GM23338 (cell line): ENCODE measurements at regions not wholly inside any gene's neighbourhood (a gene's known extent, or its start where the extent isn't known, plus 50 kb on each side); places are given as distances from the start of the nearest gene placed in this dataset.

Source experiments
- ATAC-seq: fragments of 200-7000 bp; cut with Tn5 transposase; 3 replicates; pipeline ENCODE4 v1.9.1; 2020
- DNase-seq: peaks from one replicate; pipeline ENCODE4 v3.0.0-alpha.2; 2015; ENCODE audit warnings: low spot score
- H2AFZ ChIP-seq: fragments of 200-600 bp; sonication (generic); 2 replicates; pipeline ENCODE4 v1.8.0; 2016; ENCODE audit warnings: antibody characterized with exemption, mild to moderate bottlenecking, moderate library complexity
- H3F3A ChIP-seq: fragments of 200-600 bp; sonication (generic); replicated peaks from 2 replicates; pipeline ENCODE4 v1.8.0; 2017; ENCODE audit warnings: antibody characterized with exemption, mixed run types, low read depth
- H3K27ac ChIP-seq: fragments of 200-600 bp; sonication (generic); 2 replicates; pipeline ENCODE4 v1.6.1; 2016; ENCODE audit warnings: low read depth
- H3K27me3 ChIP-seq: fragments of 200-600 bp; sonication (generic); 2 replicates; pipeline ENCODE4 v1.8.0; 2016; ENCODE audit warnings: mild to moderate bottlenecking, mixed run types, moderate library complexity; ENCODE audit not compliant: insufficient read depth
- H3K36me3 ChIP-seq: fragments of 200-600 bp; sonication (generic); 2 replicates; pipeline ENCODE4 v1.8.0; 2016; ENCODE audit warnings: mild to moderate bottlenecking; ENCODE audit not compliant: insufficient read depth
- H3K4me1 ChIP-seq: fragments of 200-600 bp; sonication (generic); 2 replicates; pipeline ENCODE4 v1.8.0; 2016; ENCODE audit warnings: mild to moderate bottlenecking, moderate library complexity; ENCODE audit not compliant: insufficient read depth
- H3K4me2 ChIP-seq: fragments of 200-600 bp; sonication (generic); 2 replicates; pipeline ENCODE4 v1.7.1; 2017; ENCODE audit warnings: mixed run types
- H3K4me3 ChIP-seq: fragments of 200-600 bp; sonication (generic); 2 replicates; pipeline ENCODE4 v1.6.1; 2016; ENCODE audit warnings: mixed run types
- H3K79me2 ChIP-seq: fragments of 200-600 bp; sonication (generic); replicated peaks from 2 replicates; pipeline ENCODE4 v1.8.0; 2017; ENCODE audit warnings: mild to moderate bottlenecking; ENCODE audit not compliant: insufficient read depth
- H3K9me2 ChIP-seq: fragments of 200-600 bp; sonication (generic); 2 replicates; pipeline ENCODE4 v1.8.0; 2017; ENCODE audit not compliant: insufficient read depth
- H4K20me1 ChIP-seq: fragments of 200-600 bp; sonication (generic); replicated peaks from 2 replicates; pipeline ENCODE4 v1.8.0; 2017; ENCODE audit warnings: mild to moderate bottlenecking; ENCODE audit not compliant: insufficient read depth
- H3K27ac Mint-ChIP-seq: 2 replicates; pipeline ENCODE4 v1.8.0; 2020; ENCODE audit warnings: inconsistent platforms, mild to moderate bottlenecking, moderate library complexity, mixed read lengths
- H3K27me3 Mint-ChIP-seq: 3 replicates; pipeline ENCODE4 v1.8.0; 2022; ENCODE audit warnings: low read depth, mild to moderate bottlenecking, moderate library complexity, mixed read lengths, inconsistent platforms; ENCODE audit not compliant: insufficient read depth, poor library complexity
- H3K36me3 Mint-ChIP-seq: 3 replicates; pipeline ENCODE4 v1.8.0; 2021; ENCODE audit warnings: low read depth, mild to moderate bottlenecking, inconsistent platforms, moderate library complexity, mixed read lengths
- H3K4me1 Mint-ChIP-seq: 3 replicates; pipeline ENCODE4 v1.8.0; 2020; ENCODE audit warnings: mild to moderate bottlenecking, inconsistent platforms, mixed read lengths
- H3K4me3 Mint-ChIP-seq: 3 replicates; pipeline ENCODE4 v1.8.0; 2021; ENCODE audit warnings: moderate library complexity, mild to moderate bottlenecking, inconsistent platforms, mixed read lengths
- H3K9me3 Mint-ChIP-seq: 3 replicates; pipeline ENCODE4 v1.8.0; 2020; ENCODE audit warnings: moderate library complexity, mild to moderate bottlenecking, inconsistent platforms, mixed read lengths
- CREB1 ChIP-seq: fragments of 250-450 bp; sonication (Bioruptor Pico); IDR thresholded peaks from 2 replicates; pipeline ENCODE4 v1.5.0; 2020; ENCODE audit warnings: low read depth, mild to moderate bottlenecking, moderate library complexity
- EZH2 ChIP-seq: fragments of 200-600 bp; sonication (generic); IDR thresholded peaks from one replicate; pipeline ENCODE4 v1.8.0; 2017; ENCODE audit warnings: antibody characterized with exemption, mild to moderate bottlenecking, low read depth; ENCODE audit not compliant: unreplicated experiment
- EZH2phosphoT487 ChIP-seq: fragments of 200-600 bp; sonication (generic); IDR thresholded peaks from one replicate; pipeline ENCODE4 v1.8.1; 2018; ENCODE audit warnings: antibody characterized with exemption; ENCODE audit not compliant: unreplicated experiment
- JUNB ChIP-seq: IDR thresholded peaks from one replicate; pipeline ENCODE4 v1.6.1; 2016; ENCODE audit warnings: antibody characterized with exemption; ENCODE audit not compliant: unreplicated experiment
- NANOG ChIP-seq: IDR thresholded peaks from 2 replicates; pipeline ENCODE4 v1.6.1; 2016; ENCODE audit warnings: antibody characterized with exemption, borderline replicate concordance
- STAT1 ChIP-seq: IDR thresholded peaks from one replicate; pipeline ENCODE4 v1.6.1; 2016; ENCODE audit warnings: antibody characterized with exemption; ENCODE audit not compliant: unreplicated experiment
- ZNF114 ChIP-seq: fragments of 250-450 bp; sonication (Bioruptor Pico); IDR thresholded peaks from 2 replicates; pipeline ENCODE4 v1.5.0; 2020; ENCODE audit warnings: mild to moderate bottlenecking, moderate library complexity
- ZNF331 ChIP-seq: fragments of 250-450 bp; sonication (Bioruptor Pico); IDR thresholded peaks from 2 replicates; pipeline ENCODE4 v1.5.0; 2020; ENCODE audit warnings: low read depth, mild to moderate bottlenecking, moderate library complexity
- TF ChIP-seq, protein P1 (sequence below): IDR thresholded peaks from one replicate; pipeline ENCODE4 v1.6.1; 2018; ENCODE audit warnings: antibody characterized with exemption; ENCODE audit not compliant: unreplicated experiment
- TF ChIP-seq, protein P2 (sequence below), 2 experiments: fragments of 200-600 bp in 1 of 2; sonication (generic) in 1 of 2; conservative IDR thresholded peaks; 2 replicates each; pipeline versions ENCODE4 v1.5.1 to v1.6.1; 2016 to 2017; ENCODE audit warnings: antibody characterized with exemption in 2 of 2, low read depth in 2 of 2, mild to moderate bottlenecking in 2 of 2, moderate library complexity in 1 of 2
- TF ChIP-seq, protein P3 (sequence below): fragments of 250-450 bp; sonication (Bioruptor Pico); IDR thresholded peaks from 2 replicates; pipeline ENCODE4 v1.5.0; 2020; ENCODE audit warnings: mild to moderate bottlenecking, moderate library complexity

DNA sequence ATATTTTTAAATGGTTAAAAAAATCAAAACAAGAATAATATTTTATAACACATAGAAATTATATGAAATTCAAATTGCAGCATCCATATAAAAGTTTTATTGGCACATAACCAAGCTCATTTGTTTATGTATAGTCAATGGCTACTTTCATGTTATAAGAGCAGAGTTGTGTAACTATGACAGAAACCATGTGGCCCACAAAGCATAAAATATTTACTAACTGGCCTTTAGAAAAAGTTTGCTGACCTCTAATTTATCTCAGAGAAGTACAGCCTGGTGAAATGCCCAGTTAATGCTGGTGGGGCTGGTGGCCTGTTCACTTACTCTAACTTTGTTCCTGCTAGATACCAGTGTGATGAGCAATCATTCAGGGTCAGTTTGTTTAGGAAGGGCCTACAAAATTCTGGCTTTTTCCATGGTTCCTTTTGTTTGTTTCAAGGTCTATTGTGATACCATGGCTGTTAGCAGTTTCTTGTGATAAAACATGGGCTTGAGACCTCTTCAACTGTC lies 104.6 kb downstream of the PPP1R2C start (continued):
- TF ChIP-seq, protein P1, sequence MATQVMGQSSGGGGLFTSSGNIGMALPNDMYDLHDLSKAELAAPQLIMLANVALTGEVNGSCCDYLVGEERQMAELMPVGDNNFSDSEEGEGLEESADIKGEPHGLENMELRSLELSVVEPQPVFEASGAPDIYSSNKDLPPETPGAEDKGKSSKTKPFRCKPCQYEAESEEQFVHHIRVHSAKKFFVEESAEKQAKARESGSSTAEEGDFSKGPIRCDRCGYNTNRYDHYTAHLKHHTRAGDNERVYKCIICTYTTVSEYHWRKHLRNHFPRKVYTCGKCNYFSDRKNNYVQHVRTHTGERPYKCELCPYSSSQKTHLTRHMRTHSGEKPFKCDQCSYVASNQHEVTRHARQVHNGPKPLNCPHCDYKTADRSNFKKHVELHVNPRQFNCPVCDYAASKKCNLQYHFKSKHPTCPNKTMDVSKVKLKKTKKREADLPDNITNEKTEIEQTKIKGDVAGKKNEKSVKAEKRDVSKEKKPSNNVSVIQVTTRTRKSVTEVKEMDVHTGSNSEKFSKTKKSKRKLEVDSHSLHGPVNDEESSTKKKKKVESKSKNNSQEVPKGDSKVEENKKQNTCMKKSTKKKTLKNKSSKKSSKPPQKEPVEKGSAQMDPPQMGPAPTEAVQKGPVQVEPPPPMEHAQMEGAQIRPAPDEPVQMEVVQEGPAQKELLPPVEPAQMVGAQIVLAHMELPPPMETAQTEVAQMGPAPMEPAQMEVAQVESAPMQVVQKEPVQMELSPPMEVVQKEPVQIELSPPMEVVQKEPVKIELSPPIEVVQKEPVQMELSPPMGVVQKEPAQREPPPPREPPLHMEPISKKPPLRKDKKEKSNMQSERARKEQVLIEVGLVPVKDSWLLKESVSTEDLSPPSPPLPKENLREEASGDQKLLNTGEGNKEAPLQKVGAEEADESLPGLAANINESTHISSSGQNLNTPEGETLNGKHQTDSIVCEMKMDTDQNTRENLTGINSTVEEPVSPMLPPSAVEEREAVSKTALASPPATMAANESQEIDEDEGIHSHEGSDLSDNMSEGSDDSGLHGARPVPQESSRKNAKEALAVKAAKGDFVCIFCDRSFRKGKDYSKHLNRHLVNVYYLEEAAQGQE, result no peak
- TF ChIP-seq ZNF114 (CRISPR knock-in tag) (no peak), CREB1 (no peak), JUNB (no peak), NANOG (no peak), EZH2phosphoT487 (no peak), ZNF331 (CRISPR knock-in tag) (no peak)
- TF ChIP-seq, protein P2, sequence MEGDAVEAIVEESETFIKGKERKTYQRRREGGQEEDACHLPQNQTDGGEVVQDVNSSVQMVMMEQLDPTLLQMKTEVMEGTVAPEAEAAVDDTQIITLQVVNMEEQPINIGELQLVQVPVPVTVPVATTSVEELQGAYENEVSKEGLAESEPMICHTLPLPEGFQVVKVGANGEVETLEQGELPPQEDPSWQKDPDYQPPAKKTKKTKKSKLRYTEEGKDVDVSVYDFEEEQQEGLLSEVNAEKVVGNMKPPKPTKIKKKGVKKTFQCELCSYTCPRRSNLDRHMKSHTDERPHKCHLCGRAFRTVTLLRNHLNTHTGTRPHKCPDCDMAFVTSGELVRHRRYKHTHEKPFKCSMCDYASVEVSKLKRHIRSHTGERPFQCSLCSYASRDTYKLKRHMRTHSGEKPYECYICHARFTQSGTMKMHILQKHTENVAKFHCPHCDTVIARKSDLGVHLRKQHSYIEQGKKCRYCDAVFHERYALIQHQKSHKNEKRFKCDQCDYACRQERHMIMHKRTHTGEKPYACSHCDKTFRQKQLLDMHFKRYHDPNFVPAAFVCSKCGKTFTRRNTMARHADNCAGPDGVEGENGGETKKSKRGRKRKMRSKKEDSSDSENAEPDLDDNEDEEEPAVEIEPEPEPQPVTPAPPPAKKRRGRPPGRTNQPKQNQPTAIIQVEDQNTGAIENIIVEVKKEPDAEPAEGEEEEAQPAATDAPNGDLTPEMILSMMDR (conservative IDR thresholded peaks at IDR 0.05; ENCODE audit: low read depth in 2 of 2), result no peak

DNA sequence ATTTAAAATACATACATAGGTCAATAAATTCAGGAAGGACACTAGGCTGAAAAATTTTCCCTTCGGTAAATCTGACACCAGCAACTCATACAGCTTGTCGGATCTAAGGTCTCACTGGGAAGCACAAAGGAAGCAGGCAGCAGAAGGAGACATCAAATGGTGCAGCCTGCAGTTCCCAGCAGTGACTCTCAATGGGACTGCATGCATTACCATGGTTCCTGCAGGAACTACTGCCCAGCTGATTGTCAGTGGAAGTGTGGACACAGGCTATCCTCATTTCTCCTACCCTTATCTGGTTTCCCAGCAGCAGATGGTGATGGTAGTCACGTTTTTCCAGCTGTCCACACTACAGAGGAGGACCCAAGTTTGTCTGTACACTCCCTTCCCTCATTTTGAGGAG lies 113.3 kb downstream of the PPP1R2C start:
- Histone ChIP-seq H3K36me3 (no peaks in the 10 kb centered on the region), H3K27me3 (no peaks in the 10 kb centered on the region), H3K79me2 (no peaks in the 10 kb centered on the region), H3K4me1 (no peaks in the 10 kb centered on the region), H3F3A (no peaks in the 10 kb centered on the region), H3K4me3 (no peak overlapping the region), H4K20me1 (no peaks in the 10 kb centered on the region), H3K4me2 (no peak overlapping the region), H3K9me2 (no peaks in the 10 kb centered on the region), H3K27ac (no peak overlapping the region), H2AFZ (no peak overlapping the region)
- peaks cover 14% of the 10 kb centered on the region; the same call in 2 of the 3 replicates for H3K36me3 Mint-ChIP-seq
- no peak overlapping the region for H3K27ac Mint-ChIP-seq
- no peaks in the 10 kb centered on the region for H3K4me1 Mint-ChIP-seq
- no peaks in the 10 kb centered on the region for H3K27me3 Mint-ChIP-seq
- H3K4me3 Mint-ChIP-seq, result no peak overlapping the region
- peaks cover 18% of the 10 kb centered on the region for H3K9me3 Mint-ChIP-seq
- DNase-seq (no peak), ATAC-seq (0 out of 3 replicates have a peak, but pooled peaks have one; percentile 36)
- TF ChIP-seq, protein P3, sequence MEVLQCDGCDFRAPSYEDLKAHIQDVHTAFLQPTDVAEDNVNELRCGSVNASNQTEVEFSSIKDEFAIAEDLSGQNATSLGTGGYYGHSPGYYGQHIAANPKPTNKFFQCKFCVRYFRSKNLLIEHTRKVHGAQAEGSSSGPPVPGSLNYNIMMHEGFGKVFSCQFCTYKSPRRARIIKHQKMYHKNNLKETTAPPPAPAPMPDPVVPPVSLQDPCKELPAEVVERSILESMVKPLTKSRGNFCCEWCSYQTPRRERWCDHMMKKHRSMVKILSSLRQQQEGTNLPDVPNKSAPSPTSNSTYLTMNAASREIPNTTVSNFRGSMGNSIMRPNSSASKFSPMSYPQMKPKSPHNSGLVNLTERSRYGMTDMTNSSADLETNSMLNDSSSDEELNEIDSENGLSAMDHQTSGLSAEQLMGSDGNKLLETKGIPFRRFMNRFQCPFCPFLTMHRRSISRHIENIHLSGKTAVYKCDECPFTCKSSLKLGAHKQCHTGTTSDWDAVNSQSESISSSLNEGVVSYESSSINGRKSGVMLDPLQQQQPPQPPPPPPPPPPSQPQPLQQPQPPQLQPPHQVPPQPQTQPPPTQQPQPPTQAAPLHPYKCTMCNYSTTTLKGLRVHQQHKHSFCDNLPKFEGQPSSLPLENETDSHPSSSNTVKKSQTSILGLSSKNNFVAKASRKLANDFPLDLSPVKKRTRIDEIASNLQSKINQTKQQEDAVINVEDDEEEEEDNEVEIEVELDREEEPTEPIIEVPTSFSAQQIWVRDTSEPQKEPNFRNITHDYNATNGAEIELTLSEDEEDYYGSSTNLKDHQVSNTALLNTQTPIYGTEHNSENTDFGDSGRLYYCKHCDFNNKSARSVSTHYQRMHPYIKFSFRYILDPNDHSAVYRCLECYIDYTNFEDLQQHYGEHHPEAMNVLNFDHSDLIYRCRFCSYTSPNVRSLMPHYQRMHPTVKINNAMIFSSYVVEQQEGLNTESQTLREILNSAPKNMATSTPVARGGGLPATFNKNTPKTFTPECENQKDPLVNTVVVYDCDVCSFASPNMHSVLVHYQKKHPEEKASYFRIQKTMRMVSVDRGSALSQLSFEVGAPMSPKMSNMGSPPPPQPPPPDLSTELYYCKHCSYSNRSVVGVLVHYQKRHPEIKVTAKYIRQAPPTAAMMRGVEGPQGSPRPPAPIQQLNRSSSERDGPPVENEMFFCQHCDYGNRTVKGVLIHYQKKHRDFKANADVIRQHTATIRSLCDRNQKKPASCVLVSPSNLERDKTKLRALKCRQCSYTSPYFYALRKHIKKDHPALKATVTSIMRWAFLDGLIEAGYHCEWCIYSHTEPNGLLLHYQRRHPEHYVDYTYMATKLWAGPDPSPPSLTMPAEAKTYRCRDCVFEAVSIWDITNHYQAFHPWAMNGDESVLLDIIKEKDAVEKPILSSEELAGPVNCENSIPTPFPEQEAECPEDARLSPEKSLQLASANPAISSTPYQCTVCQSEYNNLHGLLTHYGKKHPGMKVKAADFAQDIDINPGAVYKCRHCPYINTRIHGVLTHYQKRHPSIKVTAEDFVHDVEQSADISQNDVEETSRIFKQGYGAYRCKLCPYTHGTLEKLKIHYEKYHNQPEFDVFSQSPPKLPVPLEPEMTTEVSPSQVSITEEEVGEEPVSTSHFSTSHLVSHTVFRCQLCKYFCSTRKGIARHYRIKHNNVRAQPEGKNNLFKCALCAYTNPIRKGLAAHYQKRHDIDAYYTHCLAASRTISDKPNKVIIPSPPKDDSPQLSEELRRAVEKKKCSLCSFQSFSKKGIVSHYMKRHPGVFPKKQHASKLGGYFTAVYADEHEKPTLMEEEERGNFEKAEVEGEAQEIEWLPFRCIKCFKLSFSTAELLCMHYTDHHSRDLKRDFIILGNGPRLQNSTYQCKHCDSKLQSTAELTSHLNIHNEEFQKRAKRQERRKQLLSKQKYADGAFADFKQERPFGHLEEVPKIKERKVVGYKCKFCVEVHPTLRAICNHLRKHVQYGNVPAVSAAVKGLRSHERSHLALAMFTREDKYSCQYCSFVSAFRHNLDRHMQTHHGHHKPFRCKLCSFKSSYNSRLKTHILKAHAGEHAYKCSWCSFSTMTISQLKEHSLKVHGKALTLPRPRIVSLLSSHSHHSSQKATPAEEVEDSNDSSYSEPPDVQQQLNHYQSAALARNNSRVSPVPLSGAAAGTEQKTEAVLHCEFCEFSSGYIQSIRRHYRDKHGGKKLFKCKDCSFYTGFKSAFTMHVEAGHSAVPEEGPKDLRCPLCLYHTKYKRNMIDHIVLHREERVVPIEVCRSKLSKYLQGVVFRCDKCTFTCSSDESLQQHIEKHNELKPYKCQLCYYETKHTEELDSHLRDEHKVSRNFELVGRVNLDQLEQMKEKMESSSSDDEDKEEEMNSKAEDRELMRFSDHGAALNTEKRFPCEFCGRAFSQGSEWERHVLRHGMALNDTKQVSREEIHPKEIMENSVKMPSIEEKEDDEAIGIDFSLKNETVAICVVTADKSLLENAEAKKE (CRISPR knock-in tag), result no peak
- TF ChIP-seq EZH2 (no peak), STAT1 (no peak), EZH2phosphoT487 (no peak)
